PC-3 (cell line): ENCODE measurements at regions not wholly inside any gene's neighbourhood (a gene's known extent, or its start where the extent isn't known, plus 50 kb on each side); places are given as distances from the start of the nearest gene placed in this dataset.
"Not testable (repeated sequence)": the region's sequence is repeated elsewhere in the genome, so short reads cannot be mapped to it uniquely, and the experiment has no call there.

Experiments
- ATAC-seq: fragments of 200-7000 bp; cut with Tn5 transposase; 2 replicates; pipeline ENCODE4 v1.9.1; 2020; ENCODE audit warnings: mild to moderate bottlenecking, moderate library complexity
- BruUV-seq: library from RNA; stranded (reverse); fragments of 400-500 nt; replicated peaks from 2 replicates; lab custom pipeline; 2021; lab: Mats Ljungman, UMichigan
- CTCF ChIA-PET: fragments of 300-600 bp; sonication (Branson Sonifier 250); formaldehyde crosslinking; loops from one replicate; lab custom pipeline; 2022; ENCODE audit warnings: antibody characterized with exemption; lab: Charles Lee
- POLR2A ChIA-PET: fragments of 300-600 bp; sonication (Branson Sonifier 250); formaldehyde crosslinking; loops from one replicate; lab custom pipeline; 2022; ENCODE audit warnings: antibody characterized with exemption; ENCODE audit not compliant: unreplicated experiment; lab: Charles Lee
- DNase-seq: peaks from one replicate; pipeline ENCODE4 v3.0.0-alpha.2; 2015
- H2AFZ ChIP-seq: fragments of 300-600 bp; sonication (generic); 2 replicates; pipeline ENCODE4 v1.6.0; 2016; ENCODE audit warnings: antibody characterized with exemption, low read length
- H3F3A ChIP-seq: fragments of 300-600 bp; sonication (generic); one replicate; pipeline ENCODE4 v1.6.0; 2017; ENCODE audit warnings: antibody characterized with exemption, low read length, control low read depth, mild to moderate bottlenecking; ENCODE audit not compliant: unreplicated experiment
- H3K27ac ChIP-seq: fragments of 300-600 bp; sonication (generic); 2 replicates; pipeline ENCODE4 v1.5.1; 2016; ENCODE audit warnings: mild to moderate bottlenecking, low read length
- H3K27me3 ChIP-seq: fragments of 300-600 bp; sonication (generic); 2 replicates; pipeline ENCODE4 v1.6.1; 2016; ENCODE audit warnings: low read length, mixed read lengths
- H3K36me3 ChIP-seq: fragments of 300-600 bp; sonication (generic); 2 replicates; pipeline ENCODE4 v1.6.1; 2016; ENCODE audit warnings: low read depth, mixed run types, low read length, mixed read lengths
- H3K4me1 ChIP-seq: fragments of 300-600 bp; sonication (generic); 2 replicates; pipeline ENCODE4 v1.5.1; 2016; ENCODE audit warnings: low read length; ENCODE audit not compliant: insufficient read depth
- H3K4me2 ChIP-seq: fragments of 300-600 bp; sonication (generic); 2 replicates; pipeline ENCODE4 v1.6.0; 2016; ENCODE audit warnings: low read length
- H3K4me3 ChIP-seq: fragments of 300-600 bp; sonication (generic); 2 replicates; pipeline ENCODE4 v1.5.1; 2016; ENCODE audit warnings: mild to moderate bottlenecking, low read length, mixed read lengths
- H3K79me2 ChIP-seq: fragments of 300-600 bp; sonication (generic); 2 replicates; pipeline ENCODE4 v1.6.1; 2017; ENCODE audit warnings: low read length, mixed read lengths
- H3K9ac ChIP-seq: fragments of 300-600 bp; sonication (generic); 2 replicates; pipeline ENCODE4 v1.6.0; 2016; ENCODE audit warnings: mild to moderate bottlenecking, low read length
- H3K9me2 ChIP-seq: fragments of 300-600 bp; sonication (generic); replicated peaks from 2 replicates; pipeline ENCODE4 v1.6.1; 2016; ENCODE audit warnings: mixed run types, low read length, mixed read lengths
- H3K9me3 ChIP-seq: fragments of 300-600 bp; sonication (generic); 2 replicates; pipeline ENCODE4 v1.6.1; 2016; ENCODE audit warnings: low read length, mixed read lengths
- H4K20me1 ChIP-seq: fragments of 300-600 bp; sonication (generic); 2 replicates; pipeline ENCODE4 v1.6.1; 2016; ENCODE audit warnings: low read length, mixed read lengths
- CTCF ChIP-seq: fragments of 300-600 bp; sonication (generic); conservative IDR thresholded peaks from 2 replicates; pipeline ENCODE4 v1.5.1; 2017; ENCODE audit warnings: antibody characterized with exemption, low read depth, mild to moderate bottlenecking, low read length
- EZH2 ChIP-seq: fragments of 300-600 bp; sonication (generic); IDR thresholded peaks from one replicate; pipeline ENCODE4 v1.6.1; 2017; ENCODE audit warnings: antibody characterized with exemption, mild to moderate bottlenecking, low read length; ENCODE audit not compliant: unreplicated experiment
- EZH2phosphoT487 ChIP-seq: fragments of 300-600 bp; sonication (generic); IDR thresholded peaks from 2 replicates; pipeline ENCODE4 v1.6.1; 2018; ENCODE audit warnings: mild to moderate bottlenecking, antibody characterized with exemption, low read length, borderline replicate concordance
- intact Hi-C: fragments of 100-400 bp; cut with micrococcal nuclease; formaldehyde crosslinking; loops from 2 replicates; pipeline ENCODE4 v1.9.0; 2023

GRCh38 chr20:25997367-25998038, 300.9 kb upstream of the ZNF337 start:
- H4K20me1 ChIP-seq, H3K9me3 ChIP-seq, H3K4me2 ChIP-seq, H3K9ac ChIP-seq, intact Hi-C loops, ATAC-seq, H3K79me2 ChIP-seq, DNase-seq, H3K9me2 ChIP-seq, H3K27me3 ChIP-seq, CTCF ChIA-PET, H3K4me3 ChIP-seq, H3K36me3 ChIP-seq, H3F3A ChIP-seq, POLR2A ChIA-PET, H2AFZ ChIP-seq, H3K27ac ChIP-seq, BruUV-seq, H3K4me1 ChIP-seq: not testable (repeated sequence)

GRCh38 chr20:25992146-25992545, 295.5 kb upstream of the ZNF337 start:
- CTCF ChIA-PET = no interaction called here
- H3F3A ChIP-seq = no peaks in the 10 kb centered on the region
- DNase-seq = no peak
- H3K27me3 ChIP-seq = no peaks in the 10 kb centered on the region
- H3K36me3 ChIP-seq = no peaks in the 10 kb centered on the region
- no peaks in the 10 kb centered on the region for H4K20me1 ChIP-seq
- H3K79me2 ChIP-seq = no peaks in the 10 kb centered on the region
- TF ChIP-seq EZH2phosphoT487 = no peak
- TF ChIP-seq EZH2 = no peak
- no peak for TF ChIP-seq CTCF
- POLR2A ChIA-PET = no interaction called here
- no peak overlapping the region for H3K27ac ChIP-seq
- no peaks in the 10 kb centered on the region for H3K9me3 ChIP-seq
- intact Hi-C loops = no loop called here
- H3K4me3 ChIP-seq = no peak overlapping the region
- H3K4me2 ChIP-seq = no peak overlapping the region
- BruUV-seq = no TSS peak
- no peak for ATAC-seq
- H3K4me1 ChIP-seq = no peaks in the 10 kb centered on the region
- H3K9me2 ChIP-seq = no peaks in the 10 kb centered on the region
- H2AFZ ChIP-seq = no peak overlapping the region
- H3K9ac ChIP-seq = no peak overlapping the region

GRCh38 chr20:25991756-25992130, 295.1 kb upstream of the ZNF337 start:
- no peak overlapping the region for H3K4me2 ChIP-seq
- TF ChIP-seq EZH2phosphoT487 = no peak
- TF ChIP-seq CTCF = no peak
- TF ChIP-seq EZH2 = no peak
- intact Hi-C loops = no loop called here
- DNase-seq (no peak), ATAC-seq (no peak)
- BruUV-seq = no TSS peak
- H2AFZ ChIP-seq = no peak overlapping the region
- H3F3A ChIP-seq = no peaks in the 10 kb centered on the region
- no peaks in the 10 kb centered on the region for H3K36me3 ChIP-seq
- H3K9me2 ChIP-seq = no peaks in the 10 kb centered on the region
- H3K9ac ChIP-seq = no peak overlapping the region
- H4K20me1 ChIP-seq = no peaks in the 10 kb centered on the region
- H3K4me3 ChIP-seq = no peak overlapping the region
- H3K27ac ChIP-seq = no peak overlapping the region
- ChIA-PET CTCF (no interaction called here), POLR2A (no interaction called here)
- no peaks in the 10 kb centered on the region for H3K9me3 ChIP-seq
- no peaks in the 10 kb centered on the region for H3K79me2 ChIP-seq
- no peaks in the 10 kb centered on the region for H3K4me1 ChIP-seq
- H3K27me3 ChIP-seq = no peaks in the 10 kb centered on the region
